SK-N-SH treated with all-trans-retinoic acid at 6 μM for 48 hours (cell line): ENCODE measurements at regions not wholly inside any gene's neighbourhood (a gene's known extent, or its start where the extent isn't known, plus 50 kb on each side); places are given as distances from the start of the nearest gene placed in this dataset.

ENCODE experiments used
- ARNTL ChIP-seq: fragments of 450-650 bp; formaldehyde crosslinking; IDR thresholded peaks from 2 replicates; pipeline ENCODE4 v1.5.0; 2020; ENCODE audit warnings: low read depth, mild to moderate bottlenecking, moderate library complexity, borderline replicate concordance
- GLIS3 ChIP-seq: fragments of 250-450 bp; sonication (Bioruptor Pico); IDR thresholded peaks from 2 replicates; pipeline ENCODE4 v1.5.0; 2020; ENCODE audit warnings: mild to moderate bottlenecking, moderate library complexity
- RARB ChIP-seq: fragments of 250-450 bp; sonication (Bioruptor Pico); IDR thresholded peaks from 2 replicates; pipeline ENCODE4 v1.8.0; 2021; ENCODE audit warnings: mild to moderate bottlenecking, moderate library complexity
- ZC3H10 ChIP-seq: fragments of 250-450 bp; sonication (Bioruptor Pico); IDR thresholded peaks from 2 replicates; pipeline ENCODE4 v1.5.1; 2021; ENCODE audit warnings: mild to moderate bottlenecking, moderate library complexity
- ZFP3 ChIP-seq: fragments of 250-450 bp; sonication (Bioruptor Pico); IDR thresholded peaks from 2 replicates; pipeline ENCODE4 v1.5.0; 2020; ENCODE audit warnings: mild to moderate bottlenecking, moderate library complexity
- ZFP30 ChIP-seq: fragments of 450-650 bp; formaldehyde crosslinking; IDR thresholded peaks from 2 replicates; pipeline ENCODE4 v1.5.0; 2022; ENCODE audit warnings: mild to moderate bottlenecking, moderate library complexity
- ZNF565 ChIP-seq: fragments of 450-650 bp; formaldehyde crosslinking; conservative IDR thresholded peaks from 2 replicates; pipeline ENCODE4 v1.5.0; 2020; ENCODE audit warnings: low read depth, mild to moderate bottlenecking, moderate library complexity
- ZNF70 ChIP-seq: fragments of 450-650 bp; formaldehyde crosslinking; IDR thresholded peaks from 2 replicates; pipeline ENCODE4 v1.5.0; 2020; ENCODE audit warnings: mild to moderate bottlenecking, moderate library complexity
- ZNF8 ChIP-seq: fragments of 450-650 bp; formaldehyde crosslinking; IDR thresholded peaks from 2 replicates; pipeline ENCODE4 v1.5.0; 2020; ENCODE audit warnings: mild to moderate bottlenecking, moderate library complexity

DNA sequence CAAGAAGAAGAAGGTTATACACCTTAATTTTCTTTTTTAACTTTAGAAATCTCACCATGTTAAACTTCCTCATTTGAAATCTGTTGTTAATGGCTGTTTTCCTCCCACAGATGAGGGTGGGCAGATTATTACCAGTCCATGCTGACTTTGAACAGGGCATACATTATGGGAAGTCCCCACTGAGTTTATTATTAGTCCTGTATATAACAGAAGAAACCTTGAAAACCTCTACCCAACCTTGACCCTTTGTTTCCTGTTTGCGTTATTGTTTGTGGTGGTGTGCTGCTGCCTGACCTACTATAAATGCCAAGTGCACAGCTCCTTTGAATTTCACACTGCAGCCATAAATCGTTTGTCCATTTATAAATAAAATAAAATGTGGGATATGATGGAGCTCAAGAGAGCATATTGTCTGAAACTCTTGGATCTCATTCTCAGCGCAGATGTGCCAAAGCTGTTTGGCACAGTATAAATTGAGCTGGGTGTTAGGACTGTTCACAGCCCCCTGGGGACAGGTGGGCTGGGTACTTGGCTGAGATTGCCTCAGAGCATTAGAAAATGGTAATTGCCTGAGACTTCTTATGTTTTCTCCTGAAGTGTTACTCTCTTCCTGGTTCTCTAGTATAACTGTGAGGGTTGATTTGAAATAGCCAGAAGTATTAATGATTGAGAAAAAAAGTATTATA, 139.6 kb downstream of the SPATA31D1 start:
- TF ChIP-seq GLIS3 (CRISPR knock-in tag) (no peak), ZNF565 (CRISPR knock-in tag) (no peak), ZNF8 (CRISPR knock-in tag) (no peak), ARNTL (CRISPR knock-in tag) (no peak), ZC3H10 (no peak), RARB (CRISPR knock-in tag) (no peak), ZNF70 (CRISPR knock-in tag) (no peak), ZFP3 (CRISPR knock-in tag) (no peak), ZFP30 (CRISPR knock-in tag) (no peak)
